OCI-LY1 (cell line): ENCODE measurements at regions not wholly inside any gene's neighbourhood (a gene's known extent, or its start where the extent isn't known, plus 50 kb on each side); places are given as distances from the start of the nearest gene placed in this dataset.

Experiments used
- H2AFZ ChIP-seq: fragments of 200-600 bp; sonication (generic), shearing (Covaris generic); 2 replicates; pipeline ENCODE4 v1.6.0; 2014; ENCODE audit warnings: antibody characterized with exemption, mild to moderate bottlenecking, low read length
- H3F3A ChIP-seq: fragments of 200-600 bp; sonication (generic), shearing (Covaris generic); 2 replicates; pipeline ENCODE4 v1.6.0; 2014; ENCODE audit warnings: mild to moderate bottlenecking, antibody characterized with exemption, low read length, moderate library complexity; ENCODE audit not compliant: insufficient read depth
- H3K27ac ChIP-seq: fragments of 200-600 bp; sonication (generic); 2 replicates; pipeline ENCODE4 v1.5.1; 2014; ENCODE audit warnings: low read length, mixed run types, mild to moderate bottlenecking, low read depth; ENCODE audit not compliant: poor library complexity, severe bottlenecking
- H3K27me3 ChIP-seq: fragments of 200-600 bp; sonication (generic); 2 replicates; pipeline ENCODE4 v1.6.0; 2014; ENCODE audit warnings: antibody characterized with exemption, mild to moderate bottlenecking, low read length, moderate library complexity; ENCODE audit not compliant: insufficient read depth
- H3K36me3 ChIP-seq: fragments of 200-600 bp; sonication (generic); 2 replicates; pipeline ENCODE4 v1.6.1; 2014; ENCODE audit warnings: mild to moderate bottlenecking, antibody characterized with exemption, low read length, moderate library complexity, mixed read lengths; ENCODE audit not compliant: insufficient read depth
- H3K4me1 ChIP-seq: fragments of 200-600 bp; sonication (generic); 2 replicates; pipeline ENCODE4 v1.5.1; 2014; ENCODE audit warnings: mild to moderate bottlenecking, low read length, moderate library complexity; ENCODE audit not compliant: insufficient read depth, severe bottlenecking
- H3K4me2 ChIP-seq: fragments of 200-600 bp; sonication (generic), shearing (Covaris generic); 2 replicates; pipeline ENCODE4 v1.6.1; 2014; ENCODE audit warnings: low read length
- H3K4me3 ChIP-seq: fragments of 200-600 bp; sonication (generic); 2 replicates; pipeline ENCODE4 v1.5.1; 2014; ENCODE audit warnings: low read length, low read depth, mild to moderate bottlenecking, mixed read lengths; ENCODE audit not compliant: poor library complexity, severe bottlenecking
- H3K79me2 ChIP-seq: fragments of 200-600 bp; shearing (Covaris generic); 2 replicates; pipeline ENCODE4 v1.6.1; 2016; ENCODE audit warnings: mixed run types, low read length, mixed read lengths; ENCODE audit not compliant: insufficient read depth
- H3K9ac ChIP-seq: fragments of 200-600 bp; sonication (generic), shearing (Covaris generic); 2 replicates; pipeline ENCODE4 v1.6.1; 2014; ENCODE audit warnings: mild to moderate bottlenecking, low read length, mixed read lengths
- H3K9me2 ChIP-seq: fragments of 200-600 bp; sonication (generic), shearing (Covaris generic); 2 replicates; pipeline ENCODE4 v1.6.1; 2014; ENCODE audit warnings: low read depth, mild to moderate bottlenecking, low read length, mixed read lengths
- H3K9me3 ChIP-seq: fragments of 200-600 bp; shearing (Covaris generic); 2 replicates; pipeline ENCODE4 v1.6.1; 2014; ENCODE audit warnings: low read length, mixed read lengths
- H4K20me1 ChIP-seq: fragments of 200-600 bp; sonication (generic), shearing (Covaris generic); 2 replicates; pipeline ENCODE4 v1.6.0; 2016; ENCODE audit warnings: mild to moderate bottlenecking, low read length; ENCODE audit not compliant: insufficient read depth
- EZH2 ChIP-seq: fragments of 200-600 bp; sonication (generic), shearing (Covaris generic); IDR thresholded peaks from 2 replicates; pipeline ENCODE4 v1.8.0; 2017; ENCODE audit warnings: borderline replicate concordance, mixed run types, mild to moderate bottlenecking, antibody characterized with exemption, low read length, moderate library complexity, mixed read lengths
- TF ChIP-seq, protein P1 (sequence below): fragments of 200-600 bp; sonication (generic), shearing (Covaris generic); IDR thresholded peaks from 2 replicates; pipeline ENCODE4 v1.5.1; 2017; ENCODE audit warnings: mild to moderate bottlenecking, antibody characterized with exemption, low read length, moderate library complexity, mixed read lengths

DNA sequence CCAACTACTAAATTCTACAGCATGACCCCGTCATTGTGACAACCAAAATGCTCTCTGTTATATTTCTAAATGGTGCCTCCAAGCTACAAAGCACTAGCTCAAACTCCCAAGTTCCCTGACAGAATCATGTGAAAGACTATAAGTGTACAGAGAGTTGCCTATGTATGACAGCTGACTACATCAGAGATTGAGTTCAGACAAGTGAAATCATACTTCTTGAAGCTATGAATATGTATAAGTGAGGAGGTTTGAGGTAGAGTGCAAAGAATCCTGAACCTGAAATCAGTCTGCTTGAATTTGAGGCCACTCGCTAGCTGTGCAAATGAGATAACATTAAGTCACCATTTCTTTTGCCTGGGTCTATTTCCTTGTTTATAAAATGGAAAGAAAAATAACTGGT is 63.9 kb upstream of the TP63 start:
- Histone ChIP-seq H4K20me1 (no peaks in the 10 kb centered on the region), H3F3A (no peaks in the 10 kb centered on the region), H3K4me2 (peak overlapping the region; percentile 4; the same call in 1 of the 2 replicates), H3K79me2 (no peaks in the 10 kb centered on the region), H3K9me3 (no peaks in the 10 kb centered on the region), H3K27me3 (no peaks in the 10 kb centered on the region), H3K27ac (peak overlapping the region; percentile 45), H3K9me2 (no peaks in the 10 kb centered on the region), H3K4me3 (no peak overlapping the region), H3K4me1 (peaks cover 55% of the 10 kb centered on the region), H3K36me3 (no peaks in the 10 kb centered on the region), H2AFZ (no peak overlapping the region), H3K9ac (no peak overlapping the region)
- TF ChIP-seq, protein P1, sequence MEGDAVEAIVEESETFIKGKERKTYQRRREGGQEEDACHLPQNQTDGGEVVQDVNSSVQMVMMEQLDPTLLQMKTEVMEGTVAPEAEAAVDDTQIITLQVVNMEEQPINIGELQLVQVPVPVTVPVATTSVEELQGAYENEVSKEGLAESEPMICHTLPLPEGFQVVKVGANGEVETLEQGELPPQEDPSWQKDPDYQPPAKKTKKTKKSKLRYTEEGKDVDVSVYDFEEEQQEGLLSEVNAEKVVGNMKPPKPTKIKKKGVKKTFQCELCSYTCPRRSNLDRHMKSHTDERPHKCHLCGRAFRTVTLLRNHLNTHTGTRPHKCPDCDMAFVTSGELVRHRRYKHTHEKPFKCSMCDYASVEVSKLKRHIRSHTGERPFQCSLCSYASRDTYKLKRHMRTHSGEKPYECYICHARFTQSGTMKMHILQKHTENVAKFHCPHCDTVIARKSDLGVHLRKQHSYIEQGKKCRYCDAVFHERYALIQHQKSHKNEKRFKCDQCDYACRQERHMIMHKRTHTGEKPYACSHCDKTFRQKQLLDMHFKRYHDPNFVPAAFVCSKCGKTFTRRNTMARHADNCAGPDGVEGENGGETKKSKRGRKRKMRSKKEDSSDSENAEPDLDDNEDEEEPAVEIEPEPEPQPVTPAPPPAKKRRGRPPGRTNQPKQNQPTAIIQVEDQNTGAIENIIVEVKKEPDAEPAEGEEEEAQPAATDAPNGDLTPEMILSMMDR: no peak
- no peak for TF ChIP-seq EZH2

DNA sequence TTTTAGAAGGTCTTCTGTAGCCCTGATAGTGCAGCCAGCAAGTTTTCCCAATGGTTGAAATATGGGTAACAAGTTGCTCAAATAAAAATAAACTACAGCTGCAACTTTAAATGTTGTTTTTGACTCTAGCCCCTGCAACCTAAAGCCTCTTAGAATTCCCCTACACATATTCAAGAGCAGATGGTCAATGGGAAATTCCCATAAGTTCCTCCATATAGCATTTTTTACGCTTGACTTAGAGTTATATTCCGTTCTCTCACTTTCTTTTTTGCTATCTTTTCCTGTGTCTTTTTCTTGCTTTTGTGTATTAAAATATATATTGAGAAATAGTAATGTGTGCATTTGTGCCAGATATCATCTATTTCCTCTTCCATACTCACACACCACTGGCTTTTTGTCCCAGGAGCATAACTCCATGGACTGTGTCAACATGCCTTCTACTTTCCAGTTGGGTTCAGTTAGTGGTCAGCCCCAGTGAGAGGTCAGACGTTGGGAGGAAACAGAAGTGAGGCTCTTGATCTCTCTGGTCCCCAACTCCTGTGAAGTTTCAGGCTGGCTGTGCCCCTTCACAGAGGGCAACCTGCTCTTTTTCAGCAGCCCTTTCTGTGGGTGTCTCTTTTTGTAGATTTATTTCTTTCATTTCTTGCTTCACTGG is 63.3 kb upstream of the TP63 start:
- Histone ChIP-seq H3F3A (no peaks in the 10 kb centered on the region), H3K4me1 (peaks cover 50% of the 10 kb centered on the region), H3K4me3 (no peak overlapping the region), H4K20me1 (no peaks in the 10 kb centered on the region), H3K9me3 (no peaks in the 10 kb centered on the region), H3K36me3 (no peaks in the 10 kb centered on the region), H3K9ac (no peak overlapping the region), H3K4me2 (peak overlapping the region; percentile 4; the same call in 1 of the 2 replicates), H3K9me2 (no peaks in the 10 kb centered on the region), H3K27me3 (no peaks in the 10 kb centered on the region), H2AFZ (no peak overlapping the region), H3K79me2 (no peaks in the 10 kb centered on the region), H3K27ac (peak overlapping the region; percentile 45)
- TF ChIP-seq, protein P1: no peak
- TF ChIP-seq EZH2: no peak

DNA sequence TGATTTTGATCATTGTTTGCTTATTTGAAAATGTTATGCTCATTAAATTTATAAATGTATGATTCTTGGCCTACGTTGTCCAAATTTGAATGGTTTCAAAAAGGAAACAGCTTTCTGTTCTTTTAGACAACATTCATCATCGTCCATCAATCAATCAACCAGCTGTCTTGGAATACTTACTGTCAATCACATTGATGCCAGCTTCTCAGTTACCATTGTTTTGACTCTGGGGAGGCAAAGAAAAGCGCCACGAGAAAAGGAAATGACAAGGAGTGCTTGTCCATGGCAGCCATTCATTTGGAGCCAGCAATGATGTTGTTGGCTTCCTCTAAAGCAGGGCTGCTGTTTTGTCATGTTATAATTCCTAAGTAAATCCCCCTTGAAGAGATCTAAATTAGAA is 62.2 kb upstream of the TP63 start:
- no peaks in the 10 kb centered on the region for H3K9me3 ChIP-seq
- no peak overlapping the region for H3K27ac ChIP-seq
- no peak overlapping the region for H3K9ac ChIP-seq
- H3K4me2 ChIP-seq: no peak overlapping the region
- H3K9me2 ChIP-seq: no peaks in the 10 kb centered on the region
- TF ChIP-seq EZH2: no peak
- TF ChIP-seq, protein P1: no peak
- no peaks in the 10 kb centered on the region for H3K36me3 ChIP-seq
- no peaks in the 10 kb centered on the region for H3F3A ChIP-seq
- no peaks in the 10 kb centered on the region for H3K27me3 ChIP-seq
- H3K79me2 ChIP-seq: no peaks in the 10 kb centered on the region
- peaks cover 40% of the 10 kb centered on the region for H3K4me1 ChIP-seq
- no peak overlapping the region for H3K4me3 ChIP-seq
- H2AFZ ChIP-seq: no peak overlapping the region
- no peaks in the 10 kb centered on the region for H4K20me1 ChIP-seq
